HK-2 (cell line): ENCODE measurements at regions not wholly inside any gene's neighbourhood (a gene's known extent, or its start where the extent isn't known, plus 50 kb on each side); places are given as distances from the start of the nearest gene placed in this dataset.

Experiments
- DNase-seq: peaks from one replicate; pipeline ENCODE4 v3.0.0-alpha.2; 2018; ENCODE audit not compliant: unreplicated experiment

GRCh38 chr2:45337481-45337880 lies 273.6 kb downstream of the SRBD1 start:
- DNase-seq = no peak

- no peak for DNase-seq
Observed at GRCh38 chr2:45334205-45334604, 276.9 kb downstream of the SRBD1 start.

GRCh38 chr2:45332567-45332966 lies 278.5 kb downstream of the SRBD1 start:
- DNase-seq = no peak

- no peak for DNase-seq
Observed at GRCh38 chr2:45332094-45332493, 279.0 kb downstream of the SRBD1 start.

GRCh38 chr2:45331410-45331786 lies 279.7 kb downstream of the SRBD1 start:
- no peak for DNase-seq

- no peak for DNase-seq
Observed at GRCh38 chr2:45330637-45331409, 280.2 kb downstream of the SRBD1 start.

GRCh38 chr2:45330108-45330507 lies 281.0 kb downstream of the SRBD1 start:
- no peak for DNase-seq

GRCh38 chr2:45329045-45329677 lies 281.9 kb downstream of the SRBD1 start:
- DNase-seq = peak; percentile 34

- no peak for DNase-seq
Observed at GRCh38 chr2:45328264-45328870, 282.7 kb downstream of the SRBD1 start.

- DNase-seq = no peak
Observed at GRCh38 chr2:45323344-45323743, 287.7 kb downstream of the SRBD1 start.

GRCh38 chr2:45320956-45321355 lies 290.1 kb downstream of the SRBD1 start:
- no peak for DNase-seq

- no peak for DNase-seq
Observed at GRCh38 chr2:45319683-45320455, 291.2 kb downstream of the SRBD1 start.

- DNase-seq = no peak
Observed at GRCh38 chr2:45318686-45319085, 292.4 kb downstream of the SRBD1 start.

- DNase-seq = no peak
Observed at GRCh38 chr2:45316576-45317338, 294.3 kb downstream of the SRBD1 start.

- DNase-seq = no peak
Observed at GRCh38 chr2:45315861-45316260, 295.2 kb downstream of the SRBD1 start.

- no peak for DNase-seq
Observed at GRCh38 chr2:45312275-45312674, 298.8 kb downstream of the SRBD1 start.

- DNase-seq = no peak
Observed at GRCh38 chr2:45311559-45311958, 299.5 kb downstream of the SRBD1 start.

GRCh38 chr2:45307147-45307546 lies 297.9 kb upstream of the SIX2 start:
- no peak for DNase-seq

GRCh38 chr2:45305599-45305998 lies 296.3 kb upstream of the SIX2 start:
- DNase-seq = no peak

GRCh38 chr2:45303417-45304202 lies 294.4 kb upstream of the SIX2 start:
- DNase-seq = no peak
